B cell (primary cell): ENCODE measurements at regions not wholly inside any gene's neighbourhood (a gene's known extent, or its start where the extent isn't known, plus 50 kb on each side); places are given as distances from the start of the nearest gene placed in this dataset.

Source experiments
- ATAC-seq: fragments of 200-7000 bp; cut with Tn5 transposase; one replicate; pipeline ENCODE4 v1.10.0; 2021; ENCODE audit warnings: low read depth, mild to moderate bottlenecking, moderate number of reproducible peaks, moderate library complexity
- CTCF ChIA-PET: fragments of 350-600 bp; sonication (Branson Sonifier 250); formaldehyde crosslinking; loops from one replicate; lab custom pipeline; 2021; ENCODE audit warnings: antibody characterized with exemption, inconsistent platforms; lab: Charles Lee
- POLR2A ChIA-PET: fragments of 350-600 bp; sonication (Branson Sonifier 250); formaldehyde crosslinking; loops from one replicate; lab custom pipeline; 2021; ENCODE audit warnings: antibody characterized with exemption; lab: Charles Lee
- DNase-seq: peaks from one replicate; pipeline ENCODE4 v3.0.0; 2013
- H2AFZ ChIP-seq: 2 replicates; pipeline ENCODE4 v1.6.1; 2012; ENCODE audit warnings: mild to moderate bottlenecking, low read depth, low read length; ENCODE audit not compliant: insufficient read depth, poor library complexity, severe bottlenecking
- H3K27ac ChIP-seq, 2 donors: 1 replicate in 1 of 2; 2 replicates in 1 of 2; pipeline ENCODE4 v1.5.1; 2012 to 2013; ENCODE audit warnings: low read length in 2 of 2, mild to moderate bottlenecking in 2 of 2, moderate library complexity in 1 of 2
- H3K27me3 ChIP-seq, 4 experiments: fragments of 200-600 bp in 1 of 4; sonication (generic) in 1 of 4; replicated peaks in 1 of 4; 1 replicate in 2 of 4; 2 replicates in 2 of 4; pipeline versions ENCODE4 v1.6.1 to v1.7.0; 2013 to 2016; ENCODE audit warnings: low read length in 3 of 4, mild to moderate bottlenecking in 2 of 4, mixed read lengths in 1 of 4, moderate library complexity in 1 of 4; ENCODE audit not compliant: insufficient read depth in 4 of 4, control insufficient read depth in 3 of 4; ENCODE audit errors: control extremely low read depth in 1 of 4
- H3K36me3 ChIP-seq, 2 experiments: replicated peaks in 1 of 2; 1 replicate in 1 of 2; 2 replicates in 1 of 2; pipeline versions ENCODE4 v1.6.1 to v1.7.1; 2013; ENCODE audit warnings: low read length in 1 of 2; ENCODE audit not compliant: insufficient read depth in 2 of 2, control insufficient read depth in 1 of 2; ENCODE audit errors: control extremely low read depth in 1 of 2, extremely low read depth in 1 of 2
- H3K4me1 ChIP-seq, 2 donors: fragments of 200-600 bp in 1 of 2; sonication (generic) in 1 of 2; 1 replicate in 1 of 2; 2 replicates in 1 of 2; pipeline versions ENCODE4 v1.5.1 to v1.6.1; 2013 to 2017; ENCODE audit warnings: low read length in 2 of 2; ENCODE audit not compliant: control insufficient read depth in 2 of 2, insufficient read depth in 2 of 2
- H3K4me2 ChIP-seq: replicated peaks from 2 replicates; pipeline ENCODE3; 2012; ENCODE audit warnings: mild to moderate bottlenecking, low read depth, low read length; ENCODE audit not compliant: poor library complexity, severe bottlenecking
- H3K4me3 ChIP-seq, 5 experiments: fragments of 200-600 bp in 1 of 5; sonication (generic) in 1 of 5; 1 replicate in 3 of 5; 2 replicates in 2 of 5; pipeline versions ENCODE4 v1.5.1 to v1.7.0; 2011 to 2016; ENCODE audit warnings: low read length in 4 of 5, mild to moderate bottlenecking in 4 of 5, low read depth in 2 of 5, control low read depth in 1 of 5, moderate library complexity in 1 of 5; ENCODE audit not compliant: insufficient read depth in 1 of 5; ENCODE audit errors: control extremely low read depth in 1 of 5, extremely low read depth in 1 of 5
- H3K79me2 ChIP-seq: fragments of 200-600 bp; sonication (generic); one replicate; pipeline ENCODE4 v1.6.0; 2016; ENCODE audit warnings: low read length; ENCODE audit not compliant: control insufficient read depth, insufficient read depth
- H3K9ac ChIP-seq: fragments of 200-600 bp; sonication (generic); 2 replicates; pipeline ENCODE4 v1.6.1; 2017; ENCODE audit warnings: mild to moderate bottlenecking, low read length, moderate library complexity
- H3K9me3 ChIP-seq, 3 donors: one replicate each; pipeline versions ENCODE4 v1.6.1 to v1.7.1; 2013; ENCODE audit warnings: low read length in 2 of 3; ENCODE audit not compliant: control insufficient read depth in 2 of 3, insufficient read depth in 1 of 3; ENCODE audit errors: control extremely low read depth in 1 of 3
- H4K20me1 ChIP-seq: 2 replicates; pipeline ENCODE4 v1.6.0; 2012; ENCODE audit warnings: mild to moderate bottlenecking, low read length; ENCODE audit not compliant: insufficient read depth, control insufficient read depth, poor library complexity, severe bottlenecking
- H3K27ac Mint-ChIP-seq: one replicate; pipeline ENCODE4 v1.8.0; 2021; ENCODE audit warnings: mixed read lengths
- H3K27me3 Mint-ChIP-seq: one replicate; pipeline ENCODE4 v1.8.0; 2021; ENCODE audit warnings: mixed read lengths
- H3K4me1 Mint-ChIP-seq: one replicate; pipeline ENCODE4 v1.8.0; 2021; ENCODE audit warnings: mixed read lengths
- H3K4me3 Mint-ChIP-seq: one replicate; pipeline ENCODE4 v1.8.0; 2021; ENCODE audit warnings: mixed read lengths
- H3K9me3 Mint-ChIP-seq: one replicate; pipeline ENCODE4 v1.8.0; 2022; ENCODE audit warnings: mixed read lengths; ENCODE audit not compliant: insufficient read depth
- CTCF ChIP-seq: fragments of 200-600 bp; IDR thresholded peaks from one replicate; pipeline ENCODE4 v1.8.0; 2022; ENCODE audit warnings: antibody characterized with exemption, mild to moderate bottlenecking
- EZH2 ChIP-seq: IDR thresholded peaks from 2 replicates; pipeline ENCODE4 v1.6.1; 2012; ENCODE audit warnings: borderline replicate concordance, low read depth, mild to moderate bottlenecking, moderate library complexity, low read length; ENCODE audit not compliant: insufficient read depth, poor library complexity, severe bottlenecking
- WGBS: methylation state at CpG from one replicate; pipeline ENCODE4 v1.1.5; 2013; ENCODE audit warnings: missing lambda C conversion rate; ENCODE audit not compliant: insufficient coverage; 5-methylcytosine and 5-hydroxymethylcytosine counted together
- intact Hi-C: fragments of 100-400 bp; cut with micrococcal nuclease; formaldehyde crosslinking; loops from one replicate; pipeline ENCODE4 v1.10.0; 2022

DNA sequence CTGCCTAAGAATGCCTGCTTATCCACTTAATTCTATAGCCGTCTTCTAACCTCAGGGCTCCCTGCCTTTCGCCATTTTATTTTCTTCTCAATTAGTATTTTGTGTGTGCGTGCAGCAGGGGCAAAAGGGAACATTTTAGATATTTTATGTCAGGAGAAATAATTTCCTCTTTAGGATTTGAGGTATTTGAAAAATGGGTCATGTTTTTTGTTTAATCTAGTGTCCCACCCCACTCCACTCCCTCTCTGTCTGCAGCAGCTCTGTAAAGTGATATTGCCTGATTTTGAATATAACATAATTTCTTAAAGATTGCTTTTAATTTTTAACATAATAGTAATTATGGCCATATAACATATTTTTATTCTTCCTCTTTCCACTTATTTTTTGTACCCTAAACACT, 593.2 kb upstream of the DPPA4 start:
- no peaks in the 10 kb centered on the region for H3K4me1 Mint-ChIP-seq
- Histone ChIP-seq H3K27ac (no peak overlapping the region), H3K4me1 (no peaks in the 10 kb centered on the region), H3K36me3 (no peaks in the 10 kb centered on the region), H2AFZ (no peak overlapping the region), H3K4me3 (no peak overlapping the region), H3K4me2 (no peak overlapping the region), H3K27me3 (no peaks in the 10 kb centered on the region), H4K20me1 (no peaks in the 10 kb centered on the region), H3K79me2 (no peaks in the 10 kb centered on the region), H3K9ac (no peak overlapping the region), H3K9me3 (peaks cover 0 to 3% (median 0%) of the 10 kb centered on the region in 3 donors)
- DNase-seq (no peak), ATAC-seq (no peak)
- WGBS: no CpG with 5 or more reads among the region's 3 CpGs
- intact Hi-C loops: no loop called here
- no peak overlapping the region for H3K4me3 Mint-ChIP-seq
- ChIA-PET CTCF (no interaction called here), POLR2A (no interaction called here)
- no peak overlapping the region for H3K27ac Mint-ChIP-seq
- no peaks in the 10 kb centered on the region for H3K9me3 Mint-ChIP-seq
- TF ChIP-seq EZH2 (no peak), CTCF (no peak)
- no peaks in the 10 kb centered on the region for H3K27me3 Mint-ChIP-seq

DNA sequence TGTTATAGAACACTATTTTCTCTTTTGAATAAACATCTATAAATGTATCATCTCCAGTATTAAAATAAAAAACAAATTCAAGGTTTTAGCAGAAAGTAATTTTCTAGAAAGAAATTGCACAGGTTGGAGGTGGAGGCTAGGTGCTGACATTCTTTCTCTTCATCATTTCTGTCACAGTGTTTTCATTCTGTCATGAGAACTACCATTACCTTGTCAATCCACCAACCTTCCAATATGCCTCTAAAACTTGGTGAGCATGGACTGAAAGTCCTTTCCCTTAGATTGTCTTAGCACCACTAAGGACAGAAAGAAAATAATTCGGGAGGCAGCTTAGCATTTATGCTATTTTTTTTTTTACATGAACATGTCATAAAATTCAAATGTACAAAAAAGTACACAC, 596.2 kb upstream of the DPPA4 start:
- no CpG with 5 or more reads among the region's 1 CpG for WGBS
- no peaks in the 10 kb centered on the region for H3K9me3 Mint-ChIP-seq
- Histone ChIP-seq H3K27ac (no peak overlapping the region), H3K36me3 (no peaks in the 10 kb centered on the region), H3K27me3 (no peaks in the 10 kb centered on the region), H3K4me1 (no peaks in the 10 kb centered on the region), H4K20me1 (no peaks in the 10 kb centered on the region), H3K79me2 (no peaks in the 10 kb centered on the region), H3K9me3 (no peaks in the 10 kb centered on the region), H2AFZ (no peak overlapping the region), H3K4me3 (no peak overlapping the region), H3K9ac (no peak overlapping the region), H3K4me2 (no peak overlapping the region)
- H3K4me1 Mint-ChIP-seq: no peaks in the 10 kb centered on the region
- ChIA-PET POLR2A (no interaction called here), CTCF (no interaction called here)
- H3K27ac Mint-ChIP-seq: no peak overlapping the region
- ATAC-seq (no peak), DNase-seq (no peak)
- TF ChIP-seq CTCF: no peak
- no peak for TF ChIP-seq EZH2
- H3K27me3 Mint-ChIP-seq: no peaks in the 10 kb centered on the region
- intact Hi-C loops: no loop called here
- H3K4me3 Mint-ChIP-seq: no peak overlapping the region
